ENCODE measurements at regions not wholly inside any gene's neighbourhood (a gene's known extent, or its start where the extent isn't known, plus 50 kb on each side); places are given as distances from the start of the nearest gene placed in this dataset.
"Not testable (repeated sequence)": the region's sequence is repeated elsewhere in the genome, so short reads cannot be mapped to it uniquely, and the experiment has no call there.

- no peak overlapping the region for H4K8ac ChIP-seq (ENCODE audit: low read length)
Measured at GRCh38 chr6:139954463-139955071, 580.1 kb upstream of the CITED2 start.

GRCh38 chr6:139953780-139954179, 579.3 kb upstream of the CITED2 start:
- H2BK120ac ChIP-seq (ENCODE audit: low read depth, low read length); H3K23ac ChIP-seq (ENCODE audit: low read length in 2 of 2); H2BK5ac ChIP-seq (ENCODE audit: low read depth, low read length, poor library complexity, severe bottlenecking); H3K14ac ChIP-seq (ENCODE audit: low read length in 2 of 2); H3K4me3 ChIP-seq (ENCODE audit: insufficient read depth in 1 of 2, low read depth in 1 of 2, low read length in 2 of 2); H3K4me1 ChIP-seq (ENCODE audit: control insufficient read depth, insufficient read depth, low read depth, low read length); H3K79me1 ChIP-seq (replicated peaks; ENCODE audit: low read length, poor library complexity, severe bottlenecking); H3K4ac ChIP-seq (ENCODE audit: low read depth in 1 of 2, low read length in 2 of 2); H3K27me3 ChIP-seq (ENCODE audit: control insufficient read depth in 1 of 2, insufficient read depth in 1 of 2, low read length in 2 of 2); H2BK12ac ChIP-seq (ENCODE audit: low read length in 2 of 2); H2AFZ ChIP-seq (ENCODE audit: low read depth, low read length); H3K9ac ChIP-seq (ENCODE audit: low read length); H4K8ac ChIP-seq (ENCODE audit: low read length); H3K4me2 ChIP-seq (ENCODE audit: low read length, poor library complexity, severe bottlenecking); DNase-seq; H3K27ac ChIP-seq (ENCODE audit: low read length, poor library complexity, severe bottlenecking); H3K18ac ChIP-seq (ENCODE audit: low read depth in 1 of 2, low read length in 2 of 2); H2BK15ac ChIP-seq (ENCODE audit: low read depth, poor library complexity, severe bottlenecking); H4K91ac ChIP-seq (ENCODE audit: low read length); H2AK5ac ChIP-seq (ENCODE audit: low read length, severe bottlenecking); H3K36me3 ChIP-seq (ENCODE audit: control insufficient read depth in 1 of 2, insufficient read depth in 2 of 2, low read depth in 1 of 2, low read length in 2 of 2): not testable (repeated sequence)
- H3K9me3 ChIP-seq (ENCODE audit: control insufficient read depth, low read length) = peaks cover 11% of the 10 kb centered on the region
- WGBS = 97% methylated on average over 7 of the region's 11 CpGs

More at GRCh38 chr6:139954463-139955071, 580.1 kb upstream of the CITED2 start:
- H3K23ac ChIP-seq (ENCODE audit: low read length in 2 of 2) = no peak overlapping the region
- H2AK5ac ChIP-seq (ENCODE audit: low read length, severe bottlenecking) = no peak overlapping the region
- H2BK15ac ChIP-seq (ENCODE audit: low read depth, poor library complexity, severe bottlenecking) = no peak overlapping the region
- no peak overlapping the region for H2AFZ ChIP-seq (ENCODE audit: low read depth, low read length)
- H3K27ac ChIP-seq (ENCODE audit: low read length, poor library complexity, severe bottlenecking) = no peak overlapping the region
- H3K4ac ChIP-seq (ENCODE audit: low read depth in 1 of 2, low read length in 2 of 2) = no peak overlapping the region
- no peak overlapping the region for H3K14ac ChIP-seq (ENCODE audit: low read length in 2 of 2)
- H3K18ac ChIP-seq (ENCODE audit: low read depth in 1 of 2, low read length in 2 of 2) = no peak overlapping the region
- no peak overlapping the region for H2BK120ac ChIP-seq (ENCODE audit: low read depth, low read length)
- H3K27me3 ChIP-seq (ENCODE audit: control insufficient read depth in 1 of 2, insufficient read depth in 1 of 2, low read length in 2 of 2) = no peaks in the 10 kb centered on the region
- no peak overlapping the region for H3K4me3 ChIP-seq (ENCODE audit: insufficient read depth in 1 of 2, low read depth in 1 of 2, low read length in 2 of 2)
- peaks cover 11% of the 10 kb centered on the region for H3K9me3 ChIP-seq (ENCODE audit: control insufficient read depth, low read length)
- no peak overlapping the region for H2BK12ac ChIP-seq (ENCODE audit: low read length in 2 of 2)
- no peak overlapping the region for H3K4me2 ChIP-seq (ENCODE audit: low read length, poor library complexity, severe bottlenecking)
- H2BK5ac ChIP-seq (ENCODE audit: low read depth, low read length, poor library complexity, severe bottlenecking) = no peak overlapping the region
- no peaks in the 10 kb centered on the region for H3K79me1 ChIP-seq (replicated peaks; ENCODE audit: low read length, poor library complexity, severe bottlenecking)
- no peak overlapping the region for H3K9ac ChIP-seq (ENCODE audit: low read length)
- H4K91ac ChIP-seq (ENCODE audit: low read length) = no peak overlapping the region
- no peak for DNase-seq
- no peaks in the 10 kb centered on the region for H3K36me3 ChIP-seq (ENCODE audit: control insufficient read depth in 1 of 2, insufficient read depth in 2 of 2, low read depth in 1 of 2, low read length in 2 of 2)
- no peaks in the 10 kb centered on the region for H3K4me1 ChIP-seq (ENCODE audit: control insufficient read depth, insufficient read depth, low read depth, low read length)

GRCh38 chr6:139951172-139951571, 576.7 kb upstream of the CITED2 start:
- no peaks in the 10 kb centered on the region for H3K36me3 ChIP-seq (ENCODE audit: control insufficient read depth in 1 of 2, insufficient read depth in 2 of 2, low read depth in 1 of 2, low read length in 2 of 2)
- no peak overlapping the region for H3K14ac ChIP-seq (ENCODE audit: low read length in 2 of 2)
- no peaks in the 10 kb centered on the region for H3K27me3 ChIP-seq (ENCODE audit: control insufficient read depth in 1 of 2, insufficient read depth in 1 of 2, low read length in 2 of 2)
- WGBS = 100% methylated on average over 1 of the region's 3 CpGs
- H4K8ac ChIP-seq (ENCODE audit: low read length) = no peak overlapping the region
- H3K9me3 ChIP-seq (ENCODE audit: control insufficient read depth, low read length) = peaks cover 11% of the 10 kb centered on the region
- no peak overlapping the region for H4K91ac ChIP-seq (ENCODE audit: low read length)
- no peak overlapping the region for H3K4me2 ChIP-seq (ENCODE audit: low read length, poor library complexity, severe bottlenecking)
- H2BK12ac ChIP-seq (ENCODE audit: low read length in 2 of 2) = no peak overlapping the region
- no peak overlapping the region for H2BK15ac ChIP-seq (ENCODE audit: low read depth, poor library complexity, severe bottlenecking)
- no peak overlapping the region for H3K23ac ChIP-seq (ENCODE audit: low read length in 2 of 2)
- no peaks in the 10 kb centered on the region for H3K79me1 ChIP-seq (replicated peaks; ENCODE audit: low read length, poor library complexity, severe bottlenecking)
- no peak overlapping the region for H3K4ac ChIP-seq (ENCODE audit: low read depth in 1 of 2, low read length in 2 of 2)
- H2BK5ac ChIP-seq (ENCODE audit: low read depth, low read length, poor library complexity, severe bottlenecking) = no peak overlapping the region
- no peaks in the 10 kb centered on the region for H3K4me1 ChIP-seq (ENCODE audit: control insufficient read depth, insufficient read depth, low read depth, low read length)
- no peak overlapping the region for H2AK5ac ChIP-seq (ENCODE audit: low read length, severe bottlenecking)
- no peak for DNase-seq
- no peak overlapping the region for H3K4me3 ChIP-seq (ENCODE audit: insufficient read depth in 1 of 2, low read depth in 1 of 2, low read length in 2 of 2)
- no peak overlapping the region for H3K18ac ChIP-seq (ENCODE audit: low read depth in 1 of 2, low read length in 2 of 2)
- H3K27ac ChIP-seq (ENCODE audit: low read length, poor library complexity, severe bottlenecking) = no peak overlapping the region
- H3K9ac ChIP-seq (ENCODE audit: low read length) = no peak overlapping the region
- no peak overlapping the region for H2BK120ac ChIP-seq (ENCODE audit: low read depth, low read length)
- H2AFZ ChIP-seq (ENCODE audit: low read depth, low read length) = no peak overlapping the region

GRCh38 chr6:139944976-139945375, 570.5 kb upstream of the CITED2 start:
- no peak overlapping the region for H3K14ac ChIP-seq (ENCODE audit: low read length in 2 of 2)
- no peak overlapping the region for H3K4ac ChIP-seq (ENCODE audit: low read depth in 1 of 2, low read length in 2 of 2)
- H3K4me1 ChIP-seq (ENCODE audit: control insufficient read depth, insufficient read depth, low read depth, low read length) = peaks cover 2% of the 10 kb centered on the region
- H2BK5ac ChIP-seq (ENCODE audit: low read depth, low read length, poor library complexity, severe bottlenecking) = no peak overlapping the region
- H3K23ac ChIP-seq (ENCODE audit: low read length in 2 of 2) = no peak overlapping the region
- no peak overlapping the region for H3K27ac ChIP-seq (ENCODE audit: low read length, poor library complexity, severe bottlenecking)
- H3K79me1 ChIP-seq (replicated peaks; ENCODE audit: low read length, poor library complexity, severe bottlenecking) = no peaks in the 10 kb centered on the region
- H3K4me3 ChIP-seq (ENCODE audit: insufficient read depth in 1 of 2, low read depth in 1 of 2, low read length in 2 of 2) = no peak overlapping the region
- H2AK5ac ChIP-seq (ENCODE audit: low read length, severe bottlenecking) = peak overlapping the region; percentile 21
- no peaks in the 10 kb centered on the region for H3K27me3 ChIP-seq (ENCODE audit: control insufficient read depth in 1 of 2, insufficient read depth in 1 of 2, low read length in 2 of 2)
- H2AFZ ChIP-seq (ENCODE audit: low read depth, low read length) = no peak overlapping the region
- no peak overlapping the region for H3K9ac ChIP-seq (ENCODE audit: low read length)
- H3K18ac ChIP-seq (ENCODE audit: low read depth in 1 of 2, low read length in 2 of 2) = no peak overlapping the region
- H3K4me2 ChIP-seq (ENCODE audit: low read length, poor library complexity, severe bottlenecking) = no peak overlapping the region
- no peak overlapping the region for H2BK15ac ChIP-seq (ENCODE audit: low read depth, poor library complexity, severe bottlenecking)
- H3K36me3 ChIP-seq (ENCODE audit: control insufficient read depth in 1 of 2, insufficient read depth in 2 of 2, low read depth in 1 of 2, low read length in 2 of 2) = no peaks in the 10 kb centered on the region
- no peaks in the 10 kb centered on the region for H3K9me3 ChIP-seq (ENCODE audit: control insufficient read depth, low read length)
- no peak overlapping the region for H2BK120ac ChIP-seq (ENCODE audit: low read depth, low read length)
- no peak for DNase-seq
- H4K8ac ChIP-seq (ENCODE audit: low read length) = no peak overlapping the region
- H4K91ac ChIP-seq (ENCODE audit: low read length) = no peak overlapping the region
- no peak overlapping the region for H2BK12ac ChIP-seq (ENCODE audit: low read length in 2 of 2)
- 96% methylated on average over 1 of the region's 2 CpGs for WGBS
